Mucosa of rectum (tissue), 2 donors: ENCODE measurements at regions not wholly inside any gene's neighbourhood (a gene's known extent, or its start where the extent isn't known, plus 50 kb on each side); places are given as distances from the start of the nearest gene placed in this dataset.

Experiments
- H3K27ac ChIP-seq, 2 donors: one replicate each; pipeline ENCODE4 v1.7.0; 2013; ENCODE audit warnings: inconsistent platforms in 2 of 2, low read depth in 2 of 2, low read length in 2 of 2
- H3K27me3 ChIP-seq, 2 donors: one replicate each; pipeline ENCODE4 v1.7.0; 2013; ENCODE audit warnings: low read length in 2 of 2; ENCODE audit not compliant: control insufficient read depth in 2 of 2, insufficient read depth in 2 of 2
- H3K36me3 ChIP-seq, 2 donors: one replicate each; pipeline ENCODE4 v1.7.0; 2013; ENCODE audit warnings: low read length in 2 of 2; ENCODE audit not compliant: control insufficient read depth in 2 of 2, insufficient read depth in 2 of 2
- H3K4me1 ChIP-seq, 2 donors: one replicate each; pipeline ENCODE4 v1.7.0; 2013; ENCODE audit warnings: low read length in 2 of 2, mild to moderate bottlenecking in 1 of 2; ENCODE audit not compliant: control insufficient read depth in 2 of 2, insufficient read depth in 2 of 2
- H3K4me3 ChIP-seq, 2 donors: one replicate each; pipeline ENCODE4 v1.7.0; 2013; ENCODE audit warnings: low read length in 2 of 2
- H3K9ac ChIP-seq, 2 donors: one replicate each; pipeline ENCODE4 v1.7.0; 2013; ENCODE audit warnings: low read length in 2 of 2, low read depth in 1 of 2, mild to moderate bottlenecking in 1 of 2
- H3K9me3 ChIP-seq, 2 donors: one replicate each; pipeline ENCODE4 v1.7.0; 2013; ENCODE audit warnings: low read length in 2 of 2; ENCODE audit not compliant: control insufficient read depth in 2 of 2
- donor health status: healthy.
- donor health status: Normal muscosa, but diverticular disease.

GRCh38 chr6:139423971-139424667 lies 49.7 kb upstream of the CITED2 start:
- Histone ChIP-seq H3K9ac (no peak overlapping the region), H3K4me1 (no peaks in the 10 kb centered on the region), H3K9me3 (no peaks in the 10 kb centered on the region), H3K4me3 (no peak overlapping the region), H3K27ac (no peak overlapping the region), H3K36me3 (no peaks in the 10 kb centered on the region), H3K27me3 (no peaks in the 10 kb centered on the region)
